Renal cortical epithelial cell (primary cell): ENCODE measurements at regions not wholly inside any gene's neighbourhood (a gene's known extent, or its start where the extent isn't known, plus 50 kb on each side); places are given as distances from the start of the nearest gene placed in this dataset.
A peak's percentile ranks its signal among the peaks of the same experiment; 100 is the strongest.

ENCODE experiments used
- DNase-seq: peaks from one replicate; pipeline ENCODE4 v3.0.0-alpha.2; 2011; ENCODE audit warnings: low read depth

GRCh38 chr1:201589186-201589585 is 50.3 kb downstream of the NAV1 start:
- no peak for DNase-seq

DNA sequence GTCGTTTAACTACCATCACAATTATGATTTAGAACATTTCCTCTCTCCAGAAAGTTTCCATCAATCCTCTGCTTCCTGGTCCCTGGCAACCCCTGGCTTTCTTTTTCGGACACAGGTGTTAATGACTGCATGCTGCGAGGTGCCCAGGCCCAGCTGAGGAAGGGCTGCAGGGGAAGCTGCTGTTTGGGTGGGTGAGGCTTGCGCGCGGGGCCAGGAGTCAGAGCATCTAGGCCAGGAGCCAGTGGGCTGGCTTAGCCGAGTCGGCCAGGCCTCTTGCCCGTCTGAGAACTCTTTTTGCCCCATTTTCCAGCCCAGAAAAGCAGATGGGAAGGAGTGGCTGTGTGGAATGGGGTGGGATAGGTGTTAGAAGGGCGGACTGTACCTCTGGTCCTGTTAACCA is 51.5 kb downstream of the NAV1 start:
- DNase-seq: no peak

- no peak for DNase-seq
Observed at GRCh38 chr1:201591348-201591747, 52.4 kb downstream of the NAV1 start.

GRCh38 chr1:201591981-201592380 is 53.1 kb downstream of the NAV1 start:
- no peak for DNase-seq

DNA sequence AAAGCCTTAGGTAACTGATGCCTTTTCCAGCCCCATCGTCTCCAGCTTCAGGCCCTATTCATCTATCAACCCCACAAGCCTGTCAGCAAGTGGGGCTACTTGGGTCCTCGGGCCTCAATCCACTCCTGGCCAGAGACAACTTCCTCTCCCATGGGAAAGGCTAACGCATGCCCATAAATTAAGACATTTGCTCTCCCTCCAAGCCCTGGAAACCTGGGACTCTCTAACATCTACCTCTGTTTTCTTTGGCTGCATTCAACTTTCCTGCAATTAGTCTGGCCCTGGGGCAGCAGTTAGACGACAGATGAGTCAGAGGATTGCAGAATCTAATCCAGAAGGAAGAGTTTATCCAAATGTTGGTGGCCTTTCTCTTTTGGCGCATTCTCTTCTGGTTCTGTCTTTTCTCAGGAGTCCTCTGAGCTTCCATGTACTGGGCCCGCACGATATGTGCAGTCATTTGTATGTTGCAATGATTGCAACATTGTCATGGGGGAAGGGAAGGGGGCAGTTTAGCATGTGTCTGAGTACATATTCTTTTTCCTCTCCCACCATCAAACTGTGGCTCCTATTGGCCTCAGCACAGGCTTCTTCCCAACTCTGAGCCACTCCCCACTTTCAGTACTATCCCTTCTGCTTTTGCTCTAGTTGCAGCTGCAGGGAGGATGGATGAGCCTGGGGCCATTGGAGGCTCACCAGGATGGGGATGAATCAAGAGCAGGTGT is 54.4 kb downstream of the NAV1 start:
- peak; percentile 80 for DNase-seq

- DNase-seq: no peak
Observed at GRCh38 chr1:201594575-201595245, 55.8 kb downstream of the NAV1 start.

- no peak for DNase-seq
Observed at GRCh38 chr1:201595381-201595780, 56.5 kb downstream of the NAV1 start.

- no peak for DNase-seq
Observed at GRCh38 chr1:201596101-201596868, 57.4 kb downstream of the NAV1 start.

DNA sequence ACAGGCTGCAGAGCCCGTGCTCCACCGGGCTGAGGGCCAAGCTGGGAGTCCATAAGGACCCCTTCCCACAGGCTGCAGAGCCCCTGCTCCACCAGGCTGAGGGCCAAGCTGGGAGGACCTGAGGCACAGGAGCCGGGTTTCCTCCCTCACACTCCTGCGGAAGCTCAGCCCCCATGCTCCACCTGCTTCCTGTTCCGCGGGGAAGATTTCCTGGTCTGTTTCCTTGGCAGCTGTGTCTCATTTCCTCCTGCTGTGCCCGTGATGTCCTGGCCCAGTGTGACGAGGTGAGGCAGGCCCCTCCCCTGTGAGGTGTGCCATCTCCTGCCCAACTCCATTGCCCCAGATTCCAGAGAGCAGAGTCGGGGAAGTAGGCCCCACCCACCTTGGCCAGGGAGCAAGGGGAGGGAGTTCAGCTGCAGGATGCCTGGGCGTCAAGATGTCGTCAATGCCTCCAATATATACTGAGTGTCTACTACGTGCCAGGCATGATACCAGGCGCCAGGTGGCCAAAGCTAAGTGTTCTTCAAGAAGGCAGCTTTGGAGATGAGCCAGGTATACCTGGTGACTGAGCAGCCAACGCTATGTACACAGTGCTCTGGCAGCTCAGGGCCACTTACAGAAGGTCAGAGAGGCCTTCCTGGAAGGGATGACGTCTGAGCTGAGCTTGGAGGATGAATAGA is 58.8 kb downstream of the NAV1 start:
- DNase-seq: no peak

DNA sequence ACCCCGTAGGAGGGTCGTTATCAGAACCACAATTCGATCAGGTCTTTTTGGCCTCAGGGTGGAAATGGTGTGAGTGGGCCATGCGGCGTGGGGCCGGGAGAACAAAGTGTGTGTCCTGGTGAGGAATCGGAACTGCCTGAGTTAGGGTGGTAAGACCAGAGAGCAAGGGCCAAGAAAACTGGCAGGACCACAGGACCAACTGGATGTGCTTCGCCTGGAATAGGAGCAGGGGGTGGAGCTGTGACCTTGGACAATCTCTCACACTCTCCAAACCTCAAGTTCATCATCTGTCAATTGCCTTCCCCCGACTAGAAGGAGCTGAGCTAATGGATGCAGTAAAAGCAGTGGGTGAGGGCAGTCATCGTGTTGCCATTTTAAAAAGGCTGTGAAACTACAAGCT is 59.5 kb downstream of the NAV1 start:
- no peak for DNase-seq

DNA sequence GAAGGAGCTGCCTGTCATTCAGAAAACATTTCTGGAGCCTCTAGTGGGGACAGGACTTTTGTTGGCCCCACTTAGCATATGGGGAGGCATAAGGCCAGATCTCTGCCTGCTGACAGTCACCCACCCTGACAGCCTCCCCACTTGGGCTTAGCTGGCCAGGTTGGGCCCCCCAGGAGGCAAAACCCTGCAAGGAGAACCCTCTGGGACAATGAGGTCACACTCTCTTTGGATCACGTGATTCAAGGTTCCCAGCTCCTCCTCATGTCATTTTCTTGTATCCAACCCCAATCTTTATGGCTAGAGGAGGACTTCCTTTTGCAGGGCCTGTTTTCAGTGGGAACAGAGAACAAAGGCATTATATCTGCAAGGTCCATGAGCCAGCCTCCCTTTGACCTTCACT is 60.0 kb downstream of the NAV1 start:
- DNase-seq: no peak

GRCh38 chr1:201599548-201599947 is 60.6 kb downstream of the NAV1 start:
- no peak for DNase-seq

GRCh38 chr1:201602413-201603265 is 63.7 kb downstream of the NAV1 start:
- DNase-seq: peak; percentile 88

- peak; percentile 66 for DNase-seq
Observed at GRCh38 chr1:201603613-201604232, 64.8 kb downstream of the NAV1 start.

DNA sequence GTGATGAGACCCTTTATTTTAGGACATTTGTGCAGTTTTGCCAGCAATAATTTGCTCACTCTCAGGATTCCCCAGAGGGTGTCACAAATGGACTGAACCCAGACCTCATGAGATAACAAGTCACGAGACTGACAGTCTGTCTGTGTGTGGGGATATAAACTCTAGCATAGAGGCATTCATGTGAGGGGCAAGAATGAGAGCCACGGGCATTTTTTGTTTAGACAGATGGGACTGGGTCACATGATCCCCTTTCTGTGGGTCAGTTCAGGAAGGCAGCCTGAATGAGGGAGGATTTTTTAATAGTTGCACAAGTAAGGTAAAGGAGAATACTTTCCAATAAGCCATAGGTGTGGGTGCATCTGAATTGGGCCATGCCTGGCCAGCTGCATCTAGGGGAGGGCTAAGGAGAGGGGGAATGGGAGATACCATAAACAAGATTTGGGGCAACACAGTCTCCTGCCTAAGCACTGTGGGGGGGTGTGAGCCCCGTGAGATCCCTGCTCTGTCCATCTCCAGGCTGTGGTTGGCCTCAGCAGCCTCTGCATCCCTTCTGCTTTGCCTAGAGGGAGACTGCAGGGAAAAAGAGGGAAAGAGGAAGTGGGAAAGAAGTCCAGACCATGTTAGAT is 66.6 kb downstream of the NAV1 start:
- no peak for DNase-seq

GRCh38 chr1:201606096-201606495 is 67.2 kb downstream of the NAV1 start:
- DNase-seq: no peak

DNA sequence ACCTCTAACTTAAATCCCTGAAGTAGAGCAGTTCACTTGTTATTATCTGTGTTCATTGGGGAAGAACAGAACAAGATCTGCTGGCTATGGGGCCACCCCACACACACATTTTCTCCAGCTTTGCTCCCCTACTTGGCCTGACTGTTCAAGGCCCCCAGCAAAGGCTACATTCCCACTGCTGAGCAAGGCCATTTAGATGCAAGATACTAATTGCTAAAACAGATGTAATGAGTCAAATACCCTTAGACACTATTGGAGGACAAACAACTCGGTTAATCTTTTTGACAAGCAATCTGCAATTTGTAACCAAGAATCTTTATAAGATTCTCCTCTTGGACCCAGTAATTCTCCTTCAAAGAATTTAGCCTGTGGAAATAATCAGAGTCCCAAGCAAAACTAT is 67.7 kb downstream of the NAV1 start:
- DNase-seq: no peak

GRCh38 chr1:201608635-201609395 is 69.9 kb downstream of the NAV1 start:
- no peak for DNase-seq

GRCh38 chr1:201609661-201610318 is 70.9 kb downstream of the NAV1 start:
- no peak for DNase-seq
